SK-N-MC (cell line): ENCODE measurements at regions not wholly inside any gene's neighbourhood (a gene's known extent, or its start where the extent isn't known, plus 50 kb on each side); places are given as distances from the start of the nearest gene placed in this dataset.

Experiments used
- DNase-seq: peaks from one replicate; pipeline ENCODE4 v3.0.0-alpha.2; 2011; ENCODE audit warnings: low read depth, low spot score
- H3K27ac ChIP-seq: fragments of 200-600 bp; sonication (generic); 2 replicates; pipeline ENCODE4 v1.5.1; 2016; ENCODE audit warnings: mixed run types
- H3K36me3 ChIP-seq: fragments of 200-600 bp; sonication (generic); 2 replicates; pipeline ENCODE4 v1.6.1; 2017; ENCODE audit warnings: antibody characterized with exemption, low read length, mixed read lengths; ENCODE audit not compliant: insufficient read depth
- H3K4me3 ChIP-seq: fragments of 200-600 bp; sonication (generic); 2 replicates; pipeline ENCODE4 v1.5.1; 2016
- H3K9ac ChIP-seq: fragments of 200-600 bp; sonication (generic); 2 replicates; pipeline ENCODE4 v1.8.0; 2017; ENCODE audit warnings: mixed run types, mixed read lengths; ENCODE audit not compliant: insufficient read length
- H3K9me3 ChIP-seq: fragments of 200-600 bp; sonication (generic); 2 replicates; pipeline ENCODE4 v1.6.1; 2017; ENCODE audit warnings: low read depth, mild to moderate bottlenecking, antibody characterized with exemption, low read length, moderate library complexity, mixed read lengths
- EZH2 ChIP-seq: fragments of 200-600 bp; sonication (generic); IDR thresholded peaks from one replicate; pipeline ENCODE4 v1.6.1; 2017; ENCODE audit warnings: antibody characterized with exemption
- FOXP2 ChIP-seq: optimal IDR thresholded peaks from 2 replicates; pipeline ENCODE3; 2011; ENCODE audit warnings: mild to moderate bottlenecking, moderate library complexity; ENCODE audit not compliant: insufficient read depth; ENCODE audit errors: extremely low read length, control extremely low read depth
- POLR2AphosphoS5 ChIP-seq: IDR thresholded peaks from 2 replicates; pipeline ENCODE4 v1.6.1; 2012; ENCODE audit warnings: mild to moderate bottlenecking, low read depth, low read length, borderline replicate concordance

DNA sequence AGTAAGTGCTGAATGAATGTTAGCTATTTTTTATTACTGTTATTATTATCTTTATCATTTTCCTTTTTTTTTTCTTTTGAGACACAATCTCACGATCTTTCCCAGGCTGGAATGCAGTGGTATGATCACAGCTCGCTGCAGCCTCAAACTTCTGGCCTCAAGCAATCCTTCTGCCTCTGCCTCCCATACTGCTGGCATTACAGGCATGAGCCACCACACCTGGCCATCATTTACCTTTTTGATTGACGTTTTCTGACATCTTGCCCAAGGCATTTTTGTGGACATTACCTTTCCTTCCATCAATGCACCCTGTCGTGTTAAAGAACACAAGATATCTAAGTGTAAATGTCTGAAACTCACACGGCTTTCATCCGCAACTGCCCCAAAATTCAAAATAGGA lies 138.2 kb downstream of the GAS1 start:
- no peak overlapping the region for H3K27ac ChIP-seq
- H3K36me3 ChIP-seq = no peaks in the 10 kb centered on the region
- no peak for DNase-seq
- H3K9ac ChIP-seq = no peak overlapping the region
- H3K9me3 ChIP-seq = no peaks in the 10 kb centered on the region
- TF ChIP-seq EZH2 (no peak), POLR2AphosphoS5 (no peak), FOXP2 (no peak)
- H3K4me3 ChIP-seq = no peak overlapping the region

DNA sequence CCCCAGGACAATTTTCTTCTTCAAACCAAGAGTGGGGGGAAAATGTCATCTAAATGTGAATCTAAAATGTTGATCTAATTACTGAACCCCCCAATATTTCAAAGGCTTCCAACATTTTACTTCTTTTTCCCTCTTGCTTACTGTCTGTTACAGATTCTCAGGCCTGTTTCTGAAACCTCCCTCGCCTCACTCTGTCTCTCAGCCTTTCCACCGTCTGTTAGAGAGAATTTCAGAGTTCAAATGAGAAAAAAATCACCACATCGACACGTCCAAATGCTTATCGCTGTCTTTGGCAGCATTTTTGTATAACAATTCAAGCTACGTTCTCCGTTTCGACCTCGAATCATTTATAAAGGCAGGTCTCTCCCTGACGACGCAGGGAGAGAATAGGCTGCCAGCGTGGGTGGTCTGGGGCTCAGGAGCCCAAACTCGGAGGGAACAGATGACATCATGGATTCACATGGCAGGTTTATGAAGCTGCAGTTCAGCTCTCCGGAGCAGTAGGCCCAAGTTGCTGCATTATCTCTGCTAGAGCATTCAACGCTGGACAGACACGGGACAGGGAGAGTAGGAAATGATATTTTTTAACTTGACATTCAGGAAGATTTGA lies 139.8 kb downstream of the GAS1 start:
- Histone ChIP-seq H3K4me3 (no peak overlapping the region), H3K9ac (no peak overlapping the region), H3K9me3 (no peaks in the 10 kb centered on the region), H3K36me3 (no peaks in the 10 kb centered on the region), H3K27ac (no peak overlapping the region)
- TF ChIP-seq EZH2 (no peak), FOXP2 (no peak), POLR2AphosphoS5 (no peak)
- DNase-seq = no peak

DNA sequence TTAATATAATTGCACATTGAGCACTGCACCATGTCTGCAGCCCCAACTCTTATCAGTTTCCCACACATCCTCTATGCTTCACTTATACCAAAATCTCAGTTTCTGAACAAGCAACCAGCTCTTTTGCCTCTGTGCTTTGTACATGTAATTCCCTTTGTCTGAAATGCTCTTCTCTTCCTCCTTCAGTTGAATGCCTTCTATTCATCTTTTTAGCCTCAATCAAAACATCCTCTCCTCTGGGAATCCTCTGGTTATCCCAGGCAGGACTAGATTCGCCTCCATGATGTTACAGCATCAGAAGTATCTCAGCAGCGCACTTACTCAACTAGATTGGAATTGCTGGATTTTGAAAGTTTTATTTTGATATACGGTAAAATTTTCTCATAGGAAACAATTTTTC lies 143.3 kb downstream of the GAS1 start:
- H3K9ac ChIP-seq = no peak overlapping the region
- H3K36me3 ChIP-seq = no peaks in the 10 kb centered on the region
- TF ChIP-seq EZH2 (no peak), POLR2AphosphoS5 (no peak), FOXP2 (no peak)
- DNase-seq = no peak
- H3K9me3 ChIP-seq = no peaks in the 10 kb centered on the region
- H3K4me3 ChIP-seq = no peak overlapping the region
- H3K27ac ChIP-seq = no peak overlapping the region

DNA sequence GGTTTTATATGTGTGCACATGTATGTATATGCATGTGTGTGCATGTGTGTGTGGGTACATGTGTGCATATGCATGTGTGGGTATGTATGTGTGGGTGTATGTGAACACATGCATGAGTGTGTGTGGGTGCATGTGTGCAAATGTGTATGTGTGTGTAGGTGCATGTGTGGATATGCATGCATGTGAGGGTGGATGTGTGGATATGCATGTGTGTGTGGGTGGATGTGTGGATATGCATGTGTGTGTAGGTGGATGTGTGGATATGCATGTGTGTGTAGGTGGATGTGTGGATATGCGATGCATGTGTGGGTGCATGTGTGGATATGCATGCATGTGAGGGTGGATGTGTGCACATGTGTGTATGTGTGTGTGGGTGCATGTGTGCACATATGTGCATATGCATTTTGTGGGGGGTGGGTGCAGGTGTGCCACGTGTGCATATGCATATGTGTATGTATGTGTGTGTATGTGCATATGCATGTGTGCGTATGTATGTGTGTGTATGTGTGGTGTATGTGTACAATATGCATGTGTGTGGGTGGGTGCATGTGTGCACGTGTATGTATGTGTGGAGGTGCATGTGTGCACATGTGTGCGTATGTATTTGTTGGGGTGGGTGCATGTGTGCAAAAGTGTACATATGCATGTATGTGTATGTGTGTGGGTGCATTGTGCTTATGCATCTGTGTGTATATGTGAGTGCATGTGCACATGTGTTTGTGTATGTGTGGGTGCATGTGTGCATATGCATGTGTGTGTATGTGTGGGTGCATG lies 144.2 kb downstream of the GAS1 start:
- H3K9me3 ChIP-seq = no peaks in the 10 kb centered on the region
- DNase-seq = no peak
- no peaks in the 10 kb centered on the region for H3K36me3 ChIP-seq
- no peak overlapping the region for H3K4me3 ChIP-seq
- H3K9ac ChIP-seq = no peak overlapping the region
- TF ChIP-seq EZH2 = no peak
- no peak for TF ChIP-seq FOXP2
- no peak for TF ChIP-seq POLR2AphosphoS5
- no peak overlapping the region for H3K27ac ChIP-seq

DNA sequence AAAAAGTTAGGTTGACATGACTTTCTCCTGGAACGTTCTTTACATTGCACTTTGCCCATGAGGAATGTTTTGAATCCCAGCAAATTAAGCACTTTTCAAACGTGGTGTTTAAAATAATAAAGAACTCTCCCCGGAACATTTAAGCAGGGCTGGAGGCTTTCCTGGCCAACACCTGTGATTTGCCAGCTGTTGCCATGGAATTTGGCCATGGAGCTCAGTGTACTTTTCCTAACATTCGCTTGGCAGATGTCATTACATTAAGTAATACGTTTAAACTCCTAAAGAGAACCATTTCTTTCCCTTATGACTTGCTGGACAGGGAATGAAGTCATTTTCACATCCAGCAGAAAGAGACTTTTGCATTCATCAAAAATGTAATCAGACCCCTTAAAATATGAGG lies 146.1 kb downstream of the GAS1 start:
- Histone ChIP-seq H3K9ac (no peak overlapping the region), H3K27ac (no peak overlapping the region), H3K36me3 (no peaks in the 10 kb centered on the region), H3K9me3 (no peaks in the 10 kb centered on the region), H3K4me3 (no peak overlapping the region)
- no peak for TF ChIP-seq POLR2AphosphoS5
- no peak for TF ChIP-seq FOXP2
- no peak for TF ChIP-seq EZH2
- DNase-seq = no peak

DNA sequence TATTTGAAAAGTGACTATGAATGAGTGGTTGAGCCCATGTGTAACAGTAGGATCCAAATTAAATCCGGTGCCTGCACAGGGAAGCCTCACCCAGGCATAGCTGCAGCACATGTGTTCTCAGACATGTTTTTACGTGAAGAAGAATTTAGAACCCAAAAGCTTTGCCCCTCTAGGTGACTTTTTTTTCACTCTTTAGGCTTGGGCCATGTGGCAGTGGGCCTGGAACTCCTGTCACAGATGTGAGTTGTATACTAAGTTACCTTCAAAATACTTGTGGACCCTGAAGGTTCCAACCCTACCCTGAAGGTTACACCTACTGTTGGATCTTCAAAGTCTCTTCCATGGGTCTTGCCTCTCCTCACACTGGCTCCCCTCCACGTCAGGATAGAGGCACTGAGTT lies 146.6 kb downstream of the GAS1 start:
- TF ChIP-seq FOXP2 (no peak), EZH2 (no peak), POLR2AphosphoS5 (no peak)
- Histone ChIP-seq H3K27ac (no peak overlapping the region), H3K4me3 (no peak overlapping the region), H3K9me3 (no peaks in the 10 kb centered on the region), H3K36me3 (no peaks in the 10 kb centered on the region), H3K9ac (no peak overlapping the region)
- DNase-seq = no peak

DNA sequence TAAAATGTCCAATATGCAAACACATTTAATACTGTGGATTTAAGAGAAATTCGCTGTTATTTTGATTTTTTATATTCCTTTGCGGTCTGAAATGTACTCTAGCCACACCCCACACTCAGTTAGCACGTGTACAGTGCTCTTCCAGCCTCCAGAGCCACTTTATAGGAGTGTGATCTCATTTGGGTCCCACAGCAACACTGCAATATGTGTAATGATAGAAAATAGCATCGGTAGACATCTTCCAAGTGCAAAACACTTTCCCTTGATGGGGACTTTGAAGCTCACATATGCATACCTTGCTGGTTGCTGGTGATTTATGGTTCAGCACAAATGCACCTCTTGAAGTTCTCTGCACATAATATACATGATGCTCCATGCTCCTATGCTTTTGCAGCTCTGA lies 148.3 kb downstream of the GAS1 start:
- H3K9me3 ChIP-seq = no peaks in the 10 kb centered on the region
- H3K4me3 ChIP-seq = no peak overlapping the region
- H3K36me3 ChIP-seq = no peaks in the 10 kb centered on the region
- no peak for DNase-seq
- no peak overlapping the region for H3K9ac ChIP-seq
- H3K27ac ChIP-seq = no peak overlapping the region
- TF ChIP-seq EZH2 = no peak
- TF ChIP-seq FOXP2 = no peak
- TF ChIP-seq POLR2AphosphoS5 = no peak

DNA sequence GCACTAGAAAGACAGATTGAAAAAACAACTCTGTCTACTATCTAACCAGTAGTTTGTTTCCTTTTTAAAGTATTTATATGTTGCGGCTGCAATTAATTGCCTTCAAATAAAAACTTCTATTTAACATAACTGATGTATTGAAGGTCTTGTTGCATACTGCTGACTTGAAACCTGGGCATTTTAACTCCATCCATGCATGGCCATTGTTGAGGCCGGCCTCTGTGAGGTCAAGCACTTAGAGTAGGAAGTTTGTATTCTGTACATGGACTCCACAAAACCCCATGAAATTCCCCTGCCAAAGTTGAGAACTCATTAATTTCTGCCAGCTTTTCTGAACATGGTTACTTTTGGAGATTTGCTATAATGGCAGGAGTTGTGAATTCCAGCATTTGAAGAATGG lies 150.6 kb downstream of the GAS1 start:
- H3K36me3 ChIP-seq = no peaks in the 10 kb centered on the region
- peak overlapping the region; percentile 73 for H3K4me3 ChIP-seq
- peak overlapping the region; percentile 99 for H3K27ac ChIP-seq
- no peaks in the 10 kb centered on the region for H3K9me3 ChIP-seq
- H3K9ac ChIP-seq = peak overlapping the region; percentile 48
- no peak for DNase-seq
- TF ChIP-seq EZH2 (no peak), POLR2AphosphoS5 (no peak), FOXP2 (no peak)

DNA sequence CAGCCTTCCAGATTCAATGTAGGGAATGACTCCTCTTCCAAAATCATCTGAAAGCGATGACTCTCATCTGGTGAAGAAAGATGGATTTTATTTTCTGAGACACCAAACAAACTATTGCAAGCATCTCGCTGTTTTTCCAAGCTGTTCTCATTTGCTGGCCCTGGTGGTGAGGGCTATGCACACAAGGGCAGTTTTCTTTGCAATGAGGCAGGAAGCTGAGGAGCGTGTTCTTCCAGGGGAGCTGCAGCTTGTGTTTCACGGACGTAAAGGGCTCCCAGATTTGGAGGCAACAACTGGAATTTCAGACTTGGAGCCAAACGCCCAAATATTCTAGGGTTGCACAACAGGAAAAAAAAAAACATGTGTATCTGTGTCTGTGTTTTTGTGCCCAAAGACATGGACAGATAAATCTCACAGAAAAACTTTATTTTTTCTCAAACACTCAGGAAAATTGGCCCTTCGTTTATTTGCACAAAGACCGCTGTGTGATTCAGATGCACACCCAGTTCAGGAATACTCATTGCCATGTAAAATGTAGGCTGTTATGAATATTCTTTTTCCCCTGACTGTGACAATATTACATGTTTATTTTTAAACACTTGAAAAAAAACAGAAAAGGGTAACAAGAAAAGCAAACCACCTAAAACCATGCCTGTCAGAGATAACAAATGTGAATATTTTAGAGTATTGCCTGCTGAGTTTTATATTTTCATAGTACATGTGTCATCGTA lies 151.3 kb downstream of the GAS1 start:
- H3K27ac ChIP-seq = peak overlapping the region; percentile 99
- no peaks in the 10 kb centered on the region for H3K9me3 ChIP-seq
- no peaks in the 10 kb centered on the region for H3K36me3 ChIP-seq
- no peak for DNase-seq
- H3K4me3 ChIP-seq = peak overlapping the region; percentile 73
- TF ChIP-seq FOXP2 (no peak), EZH2 (no peak), POLR2AphosphoS5 (no peak)
- H3K9ac ChIP-seq = peak overlapping the region; percentile 48
